ENCODE measurements at regions not wholly inside any gene's neighbourhood (a gene's known extent, or its start where the extent isn't known, plus 50 kb on each side); places are given as distances from the start of the nearest gene placed in this dataset.

- TF ChIP-seq FOXM1 (IDR thresholded peaks at IDR 0.05; ENCODE audit: borderline replicate concordance): no peak
- TF ChIP-seq TARDBP (IDR thresholded peaks at IDR 0.05): no peak
- TF ChIP-seq FOXA1 (IDR thresholded peaks at IDR 0.05): no peak
- TF ChIP-seq HDGF (IDR thresholded peaks at IDR 0.05; ENCODE audit: borderline replicate concordance): no peak
- TF ChIP-seq SP1 (IDR thresholded peaks at IDR 0.05): no peak
- no peak for TF ChIP-seq SUZ12 (IDR thresholded peaks at IDR 0.05)
- no peak for TF ChIP-seq LEF1 (IDR thresholded peaks at IDR 0.05; ENCODE audit: borderline replicate concordance)
- TF ChIP-seq, protein P1, sequence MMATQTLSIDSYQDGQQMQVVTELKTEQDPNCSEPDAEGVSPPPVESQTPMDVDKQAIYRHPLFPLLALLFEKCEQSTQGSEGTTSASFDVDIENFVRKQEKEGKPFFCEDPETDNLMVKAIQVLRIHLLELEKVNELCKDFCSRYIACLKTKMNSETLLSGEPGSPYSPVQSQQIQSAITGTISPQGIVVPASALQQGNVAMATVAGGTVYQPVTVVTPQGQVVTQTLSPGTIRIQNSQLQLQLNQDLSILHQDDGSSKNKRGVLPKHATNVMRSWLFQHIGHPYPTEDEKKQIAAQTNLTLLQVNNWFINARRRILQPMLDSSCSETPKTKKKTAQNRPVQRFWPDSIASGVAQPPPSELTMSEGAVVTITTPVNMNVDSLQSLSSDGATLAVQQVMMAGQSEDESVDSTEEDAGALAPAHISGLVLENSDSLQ (IDR thresholded peaks at IDR 0.05): no peak
- TF ChIP-seq NFRKB (IDR thresholded peaks at IDR 0.05): no peak
- TF ChIP-seq ARNT (IDR thresholded peaks at IDR 0.05): no peak
- TF ChIP-seq L3MBTL2 (conservative IDR thresholded peaks at IDR 0.05): no peak
- TF ChIP-seq FOXK2 (IDR thresholded peaks at IDR 0.05): no peak
- TF ChIP-seq BHLHE40 (IDR thresholded peaks at IDR 0.05; ENCODE audit: borderline replicate concordance): no peak
- no peak for TF ChIP-seq ELF4 (IDR thresholded peaks at IDR 0.05)
- no peak for TF ChIP-seq CTBP1 (IDR thresholded peaks at IDR 0.05; ENCODE audit: borderline replicate concordance)
- ChIA-PET POLR2A (no interaction called here), CTCF (no interaction called here)
- DNase-seq (ENCODE audit: extremely low spot score): no peak
These were observed 286.1 kb upstream of the IRX1 start for GRCh38 chr5:3309538-3309937.

DNA sequence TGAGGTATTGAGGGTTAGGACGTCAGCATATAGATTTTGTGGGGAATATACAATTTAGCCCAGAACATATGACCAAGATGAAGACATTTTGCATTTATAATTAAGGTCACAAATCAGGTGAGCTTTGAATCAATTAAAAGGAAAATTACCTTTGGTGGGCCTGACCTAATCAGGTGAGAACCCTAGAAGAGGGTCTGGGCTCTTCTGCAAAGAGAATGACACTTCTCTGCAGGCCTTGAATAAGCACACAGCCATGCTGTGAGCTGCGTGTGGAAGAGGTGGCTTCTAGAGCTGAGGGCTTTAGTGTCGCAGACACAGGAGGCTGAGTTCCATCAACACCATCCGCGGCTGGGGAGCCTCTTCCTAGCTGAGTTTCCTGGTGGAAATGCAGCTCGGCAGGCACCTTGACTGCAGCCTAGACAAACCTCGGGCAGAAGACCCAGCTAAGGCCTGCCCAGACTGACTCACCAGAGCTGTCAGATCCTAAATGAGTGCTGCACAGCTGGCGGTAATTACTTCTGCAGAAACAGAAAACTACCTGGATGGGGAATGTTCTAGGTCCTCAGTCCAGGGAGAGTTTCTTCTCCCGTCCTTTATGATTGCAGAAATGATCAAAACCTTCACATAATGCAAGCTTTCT lies 287.5 kb upstream of the IRX1 start:
- POLR2A ChIA-PET: no interaction called here
- TF ChIP-seq FOXA1 (IDR thresholded peaks at IDR 0.05) (no peak), CTBP1 (IDR thresholded peaks at IDR 0.05; ENCODE audit: borderline replicate concordance) (no peak), BHLHE40 (IDR thresholded peaks at IDR 0.05; ENCODE audit: borderline replicate concordance) (no peak), ARNT (IDR thresholded peaks at IDR 0.05) (no peak), ELF4 (IDR thresholded peaks at IDR 0.05) (no peak), L3MBTL2 (conservative IDR thresholded peaks at IDR 0.05) (no peak)
- TF ChIP-seq, protein P1 (IDR thresholded peaks at IDR 0.05): no peak
- no peak for DNase-seq (ENCODE audit: extremely low spot score)
- CTCF ChIA-PET: no interaction called here

- no peak for DNase-seq (ENCODE audit: extremely low spot score)
- POLR2A ChIA-PET: no interaction called here
- CTCF ChIA-PET: no interaction called here
- no peak for TF ChIP-seq FOXA1 (IDR thresholded peaks at IDR 0.05)
- TF ChIP-seq, protein P1 (IDR thresholded peaks at IDR 0.05): no peak
- TF ChIP-seq HDGF (IDR thresholded peaks at IDR 0.05; ENCODE audit: borderline replicate concordance): no peak
- no peak for TF ChIP-seq FOXK2 (IDR thresholded peaks at IDR 0.05)
- no peak for TF ChIP-seq FOXM1 (IDR thresholded peaks at IDR 0.05; ENCODE audit: borderline replicate concordance)
- TF ChIP-seq NFRKB (IDR thresholded peaks at IDR 0.05): no peak
- TF ChIP-seq LEF1 (IDR thresholded peaks at IDR 0.05; ENCODE audit: borderline replicate concordance): no peak
- no peak for TF ChIP-seq ELF4 (IDR thresholded peaks at IDR 0.05)
- TF ChIP-seq SP1 (IDR thresholded peaks at IDR 0.05): no peak
- no peak for TF ChIP-seq BHLHE40 (IDR thresholded peaks at IDR 0.05; ENCODE audit: borderline replicate concordance)
- TF ChIP-seq ZNF384 (IDR thresholded peaks at IDR 0.05): no peak
- TF ChIP-seq TARDBP (IDR thresholded peaks at IDR 0.05): no peak
These were observed 290.2 kb upstream of the IRX1 start for GRCh38 chr5:3305432-3305831.

DNA sequence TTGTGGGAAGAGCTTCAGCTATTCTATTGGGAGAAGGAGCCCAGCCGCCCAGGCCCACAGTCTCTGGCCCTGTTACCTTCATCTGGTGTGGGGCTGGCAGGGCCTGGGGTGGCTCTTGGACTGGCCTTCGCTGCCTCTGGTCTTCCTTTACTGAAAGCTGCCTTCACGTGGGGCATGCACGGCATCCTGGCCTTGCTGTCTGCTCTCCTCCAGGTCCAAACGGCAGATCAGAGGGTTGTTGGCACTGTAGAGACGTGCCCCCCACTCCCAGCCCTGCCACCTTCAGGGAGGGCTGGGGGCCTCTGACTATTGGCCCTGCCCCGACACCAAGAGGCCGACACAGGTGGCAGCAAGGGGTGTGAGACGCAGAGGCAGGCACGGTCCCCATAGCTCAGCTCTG lies 291.3 kb upstream of the IRX1 start:
- ChIA-PET POLR2A (no interaction called here), CTCF (no interaction called here)
- DNase-seq (ENCODE audit: extremely low spot score): no peak
- TF ChIP-seq ELF4 (IDR thresholded peaks at IDR 0.05) (no peak), FOXA1 (IDR thresholded peaks at IDR 0.05) (no peak), HDGF (IDR thresholded peaks at IDR 0.05; ENCODE audit: borderline replicate concordance) (no peak), FOXK2 (IDR thresholded peaks at IDR 0.05) (no peak), FOXM1 (IDR thresholded peaks at IDR 0.05; ENCODE audit: borderline replicate concordance) (no peak), LEF1 (IDR thresholded peaks at IDR 0.05; ENCODE audit: borderline replicate concordance) (no peak), SUZ12 (IDR thresholded peaks at IDR 0.05) (no peak), ARNT (IDR thresholded peaks at IDR 0.05) (no peak), L3MBTL2 (conservative IDR thresholded peaks at IDR 0.05) (no peak), ZNF384 (IDR thresholded peaks at IDR 0.05) (no peak), TARDBP (IDR thresholded peaks at IDR 0.05) (no peak), NFRKB (IDR thresholded peaks at IDR 0.05) (no peak), CTBP1 (IDR thresholded peaks at IDR 0.05; ENCODE audit: borderline replicate concordance) (no peak), SP1 (IDR thresholded peaks at IDR 0.05) (no peak), BHLHE40 (IDR thresholded peaks at IDR 0.05; ENCODE audit: borderline replicate concordance) (no peak)
- TF ChIP-seq, protein P1 (IDR thresholded peaks at IDR 0.05): no peak

DNA sequence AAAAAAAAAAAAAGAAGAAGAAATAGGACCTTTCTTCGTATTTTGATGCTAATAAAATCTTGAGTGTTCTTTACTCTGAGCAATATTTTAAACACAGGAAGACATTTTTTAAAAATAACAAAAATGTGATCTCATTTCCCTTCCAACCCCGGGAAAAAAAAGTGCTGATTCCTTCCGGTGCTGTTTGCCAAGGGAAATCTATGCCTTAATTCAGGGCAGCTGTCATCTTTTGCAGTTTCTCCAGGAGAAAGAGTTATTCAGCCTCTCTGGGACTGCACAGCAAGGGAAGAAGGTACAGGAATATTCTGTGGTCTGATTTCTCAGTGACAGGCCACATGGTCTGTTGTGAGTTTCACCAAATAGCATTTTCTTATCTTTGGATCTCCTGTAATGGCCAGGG lies 291.9 kb upstream of the IRX1 start:
- ChIA-PET POLR2A (no interaction called here), CTCF (no interaction called here)
- DNase-seq (ENCODE audit: extremely low spot score): no peak
- TF ChIP-seq ZNF384 (IDR thresholded peaks at IDR 0.05) (no peak), ARNT (IDR thresholded peaks at IDR 0.05) (no peak), FOXA1 (IDR thresholded peaks at IDR 0.05) (no peak), NFRKB (IDR thresholded peaks at IDR 0.05) (no peak), FOXM1 (IDR thresholded peaks at IDR 0.05; ENCODE audit: borderline replicate concordance) (no peak), LEF1 (IDR thresholded peaks at IDR 0.05; ENCODE audit: borderline replicate concordance) (no peak), ELF4 (IDR thresholded peaks at IDR 0.05) (no peak), L3MBTL2 (conservative IDR thresholded peaks at IDR 0.05) (no peak), SUZ12 (IDR thresholded peaks at IDR 0.05) (no peak), HDGF (IDR thresholded peaks at IDR 0.05; ENCODE audit: borderline replicate concordance) (no peak), TARDBP (IDR thresholded peaks at IDR 0.05) (no peak), CTBP1 (IDR thresholded peaks at IDR 0.05; ENCODE audit: borderline replicate concordance) (no peak), SP1 (IDR thresholded peaks at IDR 0.05) (no peak), FOXK2 (IDR thresholded peaks at IDR 0.05) (no peak)

Data from HEK293T (cell line).